GM12891 (cell line): ENCODE measurements at regions not wholly inside any gene's neighbourhood (a gene's known extent, or its start where the extent isn't known, plus 50 kb on each side); places are given as distances from the start of the nearest gene placed in this dataset.

ENCODE experiments used
- DNase-seq: peaks from one replicate; pipeline ENCODE4 v3.0.0; 2011; ENCODE audit warnings: low spot score; ENCODE audit not compliant: insufficient read length
- FAIRE-seq: peaks from 2 replicates; lab custom pipeline; 2011; peaks lifted over from hg19 to GRCh38; lab: Jason Lieb, UNC
- PAX5 ChIP-seq: IDR thresholded peaks from 2 replicates; pipeline ENCODE4 v1.6.1; 2011; ENCODE audit warnings: low read length, moderate library complexity, mild to moderate bottlenecking; ENCODE audit not compliant: insufficient read depth, severe bottlenecking
- POLR2A ChIP-seq: IDR thresholded peaks from 2 replicates; pipeline ENCODE4 v1.6.1; 2011; ENCODE audit warnings: low read depth, low read length, control low read depth
- POLR2AphosphoS5 ChIP-seq: IDR thresholded peaks from 2 replicates; pipeline ENCODE4 v1.6.1; 2011; ENCODE audit warnings: low read depth, low read length, control low read depth
- POU2F2 ChIP-seq: IDR thresholded peaks from 2 replicates; pipeline ENCODE4 v1.6.1; 2011; ENCODE audit warnings: low read depth, mild to moderate bottlenecking, control low read depth, low read length, moderate library complexity
- SPI1 ChIP-seq: IDR thresholded peaks from 2 replicates; pipeline ENCODE4 v1.6.1; 2011; ENCODE audit warnings: low read depth, low read length, control low read depth
- TAF1 ChIP-seq: IDR thresholded peaks from 2 replicates; pipeline ENCODE4 v1.6.1; 2011; ENCODE audit warnings: low read depth, low read length, control low read depth

DNA sequence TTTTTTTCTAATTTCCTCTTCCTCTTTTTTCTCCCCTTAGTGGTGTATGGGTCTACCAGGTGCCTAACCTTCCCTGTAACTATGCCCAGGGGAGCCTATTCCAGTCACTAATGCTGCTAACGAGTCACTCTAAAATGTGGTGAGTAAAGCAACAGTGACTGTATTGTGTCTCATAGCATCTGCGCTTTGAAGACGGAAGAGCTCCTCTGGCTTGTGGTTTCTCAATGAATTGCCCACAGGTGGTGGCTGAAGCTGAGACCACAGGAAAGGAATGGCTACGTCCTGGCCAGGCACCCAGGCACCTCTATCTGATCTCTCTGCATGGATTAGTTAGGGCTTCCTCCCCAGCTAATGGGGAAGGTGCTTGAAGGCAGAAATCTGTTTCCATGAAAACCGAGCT lies 763.5 kb upstream of the FRG1 start:
- no peak for DNase-seq
- no peak for TF ChIP-seq POU2F2
- no peak for TF ChIP-seq TAF1
- no peak for TF ChIP-seq SPI1
- TF ChIP-seq POLR2A: no peak
- no peak for TF ChIP-seq POLR2AphosphoS5
- no peak for TF ChIP-seq PAX5
- no peak for FAIRE-seq

DNA sequence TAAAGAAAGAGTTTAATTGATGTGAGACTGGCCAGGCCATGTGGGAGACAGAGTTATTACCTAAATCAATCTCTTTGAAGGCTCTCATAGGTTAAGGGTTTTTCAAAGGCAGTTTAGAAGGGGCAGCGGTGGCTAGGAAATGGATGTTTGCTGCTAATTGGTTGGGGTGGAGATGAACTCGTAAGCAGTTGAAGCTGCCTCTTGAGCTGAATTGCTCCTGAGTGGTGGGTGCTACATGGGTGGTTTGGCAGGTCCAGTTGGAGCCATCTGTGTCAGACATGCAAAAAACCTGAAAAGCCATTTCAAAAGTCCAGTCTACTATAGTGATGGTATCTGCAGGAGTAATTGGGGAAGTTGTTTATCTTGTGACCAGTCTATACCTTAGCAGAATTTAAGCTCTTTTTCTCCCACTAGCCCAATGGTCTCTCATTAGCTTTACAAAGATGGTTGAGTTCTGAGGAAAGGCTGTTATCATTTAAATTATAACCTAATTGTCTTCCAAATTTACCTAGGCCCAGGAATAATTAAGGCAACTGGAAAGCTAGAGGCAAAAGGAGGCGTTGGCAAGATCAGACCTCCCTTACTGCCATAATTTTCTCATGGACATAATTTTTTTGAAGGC lies 762.4 kb upstream of the FRG1 start:
- no peak for DNase-seq
- TF ChIP-seq PAX5: no peak
- no peak for TF ChIP-seq POLR2AphosphoS5
- no peak for TF ChIP-seq POU2F2
- TF ChIP-seq SPI1: no peak
- no peak for TF ChIP-seq POLR2A
- no peak for TF ChIP-seq TAF1
- FAIRE-seq: no peak

DNA sequence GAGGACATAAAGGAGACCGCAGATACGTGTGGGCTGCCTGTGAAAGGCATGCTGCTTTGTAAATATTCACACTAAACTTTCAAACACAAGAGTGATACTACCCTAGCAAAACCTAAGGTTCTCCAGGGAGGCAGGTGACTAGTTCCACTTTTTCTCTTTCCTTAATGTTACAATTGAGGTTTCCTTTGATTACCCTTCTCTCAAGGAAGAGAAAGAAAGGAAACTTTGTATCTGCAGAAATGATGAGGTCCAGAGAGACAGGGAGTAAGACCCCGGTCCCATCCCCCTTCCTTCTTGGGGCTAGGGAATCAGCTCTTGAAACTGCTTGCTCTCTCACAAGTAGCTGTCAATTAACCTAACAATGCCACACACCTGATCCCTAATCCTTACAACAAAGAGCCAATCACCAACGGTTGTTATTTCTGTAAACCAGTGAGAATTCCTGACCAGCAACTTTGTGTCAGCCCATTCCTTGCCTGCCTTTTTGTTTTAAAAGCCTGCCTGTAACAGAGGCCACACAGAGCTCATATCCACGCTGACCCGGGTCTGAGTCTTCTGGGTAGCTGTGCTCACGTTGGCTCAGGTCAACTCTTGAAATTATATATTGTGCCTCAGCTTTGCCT lies 754.8 kb upstream of the FRG1 start:
- FAIRE-seq (no peak), DNase-seq (no peak)
- TF ChIP-seq SPI1 (no peak), POLR2AphosphoS5 (no peak)

DNA sequence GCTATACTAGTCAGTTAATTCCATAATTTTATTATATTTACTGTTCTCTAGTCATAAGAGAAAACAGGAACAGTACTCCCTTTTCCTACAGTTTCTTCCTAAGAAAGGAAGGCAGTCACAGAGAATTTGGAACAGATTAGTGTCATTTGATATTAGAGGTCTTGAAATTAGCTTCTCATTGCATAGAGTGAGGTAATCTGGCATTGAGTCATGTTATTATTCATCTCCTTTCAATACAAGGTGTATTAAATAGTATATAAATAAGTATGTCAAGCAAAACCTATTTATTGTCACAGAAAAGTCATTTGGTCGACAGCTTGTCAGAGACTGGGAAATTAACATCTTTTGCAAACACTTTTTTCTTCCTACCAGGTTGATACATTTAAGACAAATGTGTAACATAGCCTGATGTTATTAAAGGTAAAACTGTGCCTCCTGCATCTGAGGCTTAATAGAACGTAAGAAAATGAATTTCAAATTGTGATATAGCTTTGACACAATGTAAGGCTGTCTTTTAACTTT lies 753.1 kb upstream of the FRG1 start:
- FAIRE-seq: no peak
- no peak for DNase-seq

DNA sequence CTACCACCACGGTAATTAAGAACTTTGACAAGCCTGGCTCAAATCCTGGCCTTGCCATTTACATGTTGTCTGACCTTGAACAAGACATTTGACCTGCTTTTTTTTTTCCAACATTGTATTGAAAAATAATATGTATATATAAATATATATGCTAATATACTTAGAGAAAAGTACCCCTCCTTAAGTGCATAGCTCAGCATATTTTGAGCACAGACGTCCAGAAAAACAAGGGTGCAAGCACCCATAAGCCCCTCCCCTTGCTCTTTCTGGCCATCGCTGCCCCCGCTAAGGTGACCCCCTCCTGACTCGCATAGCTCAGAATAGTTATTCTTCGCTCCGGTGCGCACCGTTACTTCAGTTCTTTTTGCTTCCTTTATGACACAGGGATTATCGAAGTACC lies 742.0 kb upstream of the FRG1 start:
- FAIRE-seq (no peak), DNase-seq (no peak)
- no peak for TF ChIP-seq POU2F2
- TF ChIP-seq PAX5: no peak
- TF ChIP-seq POLR2A: no peak
- TF ChIP-seq POLR2AphosphoS5: no peak
- no peak for TF ChIP-seq SPI1
- TF ChIP-seq TAF1: no peak

More for the DNA sequence above, 753.1 kb upstream of the FRG1 start:
- TF ChIP-seq SPI1 (no peak), POU2F2 (no peak), PAX5 (no peak), POLR2A (no peak), POLR2AphosphoS5 (no peak), TAF1 (no peak)

DNA sequence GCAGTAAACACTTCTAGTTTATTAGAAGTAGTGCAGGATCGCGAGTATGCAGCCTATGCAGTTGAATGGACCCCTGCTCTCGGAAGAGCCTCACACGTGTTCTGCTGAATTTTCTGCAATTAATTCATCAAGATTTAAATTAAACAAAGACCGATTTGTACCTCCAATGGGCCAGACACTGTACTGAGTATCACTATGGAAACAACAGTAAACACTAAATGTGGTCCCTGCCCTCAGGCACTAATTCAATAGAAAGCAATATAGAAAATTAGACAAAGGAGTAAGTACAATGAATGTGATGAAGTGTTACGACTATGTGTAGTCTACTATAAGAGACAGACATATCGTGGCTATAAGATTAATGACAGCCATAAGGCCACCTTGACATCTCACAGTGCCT lies 740.3 kb upstream of the FRG1 start:
- TF ChIP-seq POU2F2 (no peak), POLR2AphosphoS5 (no peak), PAX5 (no peak), SPI1 (no peak), POLR2A (no peak), TAF1 (no peak)
- DNase-seq (no peak), FAIRE-seq (no peak)

DNA sequence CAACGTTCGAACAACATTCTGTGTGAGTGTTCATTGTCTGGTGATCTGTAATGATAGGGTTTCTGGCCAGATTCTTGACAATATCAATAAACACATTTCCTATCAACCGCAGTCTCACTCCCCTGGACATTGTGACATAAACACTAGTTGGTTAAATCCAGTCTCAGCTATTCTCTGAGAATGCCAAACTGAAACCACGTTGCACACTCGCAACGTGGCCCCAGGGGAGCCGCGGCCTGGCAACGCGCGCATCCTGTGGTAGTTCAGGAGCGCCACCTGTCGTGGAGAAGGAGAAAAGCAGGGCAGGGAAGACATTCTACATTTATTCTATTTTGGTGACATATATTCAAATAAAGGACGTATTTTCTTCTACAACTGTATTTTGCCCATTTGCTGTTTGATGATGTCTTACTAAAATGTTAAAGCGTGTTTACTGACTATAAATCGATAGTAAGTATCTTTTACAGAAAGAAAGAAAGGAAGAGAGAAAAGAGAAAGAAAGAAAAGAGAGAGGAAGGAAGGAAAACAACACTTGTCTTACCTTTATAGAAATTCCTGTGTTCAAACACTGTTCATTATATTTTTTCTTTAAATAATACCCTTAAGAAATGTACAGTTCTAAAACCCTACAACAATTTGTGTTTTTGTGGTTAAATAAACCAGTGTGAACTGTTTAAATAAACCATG lies 738.3 kb upstream of the FRG1 start:
- no peak for FAIRE-seq
- no peak for TF ChIP-seq PAX5
- no peak for TF ChIP-seq POLR2A
- no peak for TF ChIP-seq TAF1
- TF ChIP-seq POLR2AphosphoS5: no peak
- no peak for TF ChIP-seq SPI1
- no peak for TF ChIP-seq POU2F2
- DNase-seq: peak; percentile 7

DNA sequence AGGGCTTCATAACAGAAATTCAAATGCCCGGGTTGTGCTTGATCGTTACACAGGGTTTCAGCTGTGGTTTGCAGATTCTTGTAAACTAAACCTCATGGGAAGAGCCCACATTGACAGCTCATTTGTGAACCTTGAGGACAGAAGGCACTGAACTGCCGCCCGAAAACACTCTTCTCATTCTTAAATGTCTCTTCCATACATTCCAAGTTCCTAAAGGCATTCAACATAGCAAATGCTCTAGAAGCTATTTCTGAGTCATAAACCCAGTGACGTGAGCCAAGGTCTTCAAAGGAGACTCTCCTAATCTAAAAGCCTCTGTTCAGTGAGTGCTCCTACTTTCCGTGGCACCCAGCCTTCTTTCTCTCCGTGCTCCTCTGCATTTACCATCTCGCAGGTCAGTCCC lies 737.8 kb upstream of the FRG1 start:
- TF ChIP-seq POLR2A (no peak), POU2F2 (no peak), TAF1 (no peak), SPI1 (no peak), POLR2AphosphoS5 (no peak), PAX5 (no peak)
- FAIRE-seq: no peak
- no peak for DNase-seq

DNA sequence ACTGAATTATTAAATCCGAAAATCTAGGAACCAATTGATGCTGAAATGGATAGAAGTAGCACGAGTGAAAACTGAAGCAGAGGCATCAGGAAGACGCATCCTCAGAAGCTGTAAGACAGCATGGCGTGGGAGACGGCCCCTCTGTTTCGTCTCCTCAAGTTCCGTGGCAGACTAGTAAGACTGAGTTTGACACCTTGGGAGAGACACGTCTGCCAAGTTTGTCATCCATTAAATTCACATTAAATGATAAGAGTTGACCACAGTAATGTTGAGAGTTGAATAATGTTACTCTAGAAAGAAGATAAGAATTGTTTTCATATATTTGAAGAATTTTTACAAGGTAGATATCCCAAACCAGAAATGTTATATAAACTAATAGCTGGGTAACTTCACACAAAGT lies 736.1 kb upstream of the FRG1 start:
- FAIRE-seq (no peak), DNase-seq (no peak)
- TF ChIP-seq PAX5 (no peak), POLR2A (no peak), POLR2AphosphoS5 (no peak), TAF1 (no peak), SPI1 (no peak), POU2F2 (no peak)

DNA sequence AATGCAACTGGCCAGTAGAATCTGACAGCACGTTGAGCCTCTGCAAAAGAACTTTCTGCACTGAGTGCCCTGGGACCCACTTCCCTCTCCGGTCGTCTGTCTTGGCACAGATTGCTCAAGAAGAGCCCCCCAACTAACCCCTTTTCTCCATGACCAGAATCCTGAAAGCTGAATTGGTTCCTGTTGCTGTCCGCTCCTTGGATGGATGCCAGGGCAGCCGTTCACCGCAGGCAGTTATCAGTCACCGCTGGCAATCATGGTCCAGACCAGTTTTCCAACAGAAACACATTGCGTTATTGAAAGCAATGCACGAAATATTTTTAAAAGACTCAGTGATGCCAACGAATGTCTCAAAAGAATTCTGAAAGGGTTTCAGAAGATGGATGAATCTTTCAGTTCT lies 733.7 kb upstream of the FRG1 start:
- DNase-seq (no peak), FAIRE-seq (no peak)
- no peak for TF ChIP-seq PAX5
- no peak for TF ChIP-seq POU2F2
- no peak for TF ChIP-seq TAF1
- TF ChIP-seq SPI1: no peak
- no peak for TF ChIP-seq POLR2A
- no peak for TF ChIP-seq POLR2AphosphoS5
